ENCODE measurements at regions not wholly inside any gene's neighbourhood (a gene's known extent, or its start where the extent isn't known, plus 50 kb on each side); places are given as distances from the start of the nearest gene placed in this dataset.

DNA sequence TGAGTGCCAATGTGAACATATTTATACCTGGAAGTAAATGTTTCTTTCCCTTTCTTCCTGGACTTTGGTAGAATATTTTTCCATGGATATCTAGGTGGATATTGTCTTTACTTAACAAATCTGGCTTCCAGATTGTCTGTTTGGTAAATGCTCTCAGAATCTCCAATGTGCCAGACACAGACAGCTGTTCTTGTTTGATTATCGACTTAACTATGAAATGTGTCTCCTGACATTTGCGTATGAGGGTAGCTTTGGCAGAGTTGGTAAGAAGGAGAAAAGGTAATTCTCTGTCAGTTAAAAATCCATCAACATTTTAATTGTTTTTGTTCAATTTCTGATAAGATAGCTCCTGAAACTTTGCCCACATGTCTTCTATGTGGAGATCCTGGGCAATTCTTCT lies 196.4 kb upstream of the NUDT12 start:
- no peak overlapping the region for H2AFZ ChIP-seq (ENCODE audit: low read depth, low read length)
- no peaks in the 10 kb centered on the region for H3K79me2 ChIP-seq (ENCODE audit: low read length)
- no peak overlapping the region for H3K27ac ChIP-seq (ENCODE audit: low read length)
- H3K9me3 ChIP-seq (ENCODE audit: insufficient read depth, low read length) = no peaks in the 10 kb centered on the region
- no peak for TF ChIP-seq EZH2phosphoT487 (IDR thresholded peaks at IDR 0.05; ENCODE audit: low read depth)
- TF ChIP-seq, protein P1, sequence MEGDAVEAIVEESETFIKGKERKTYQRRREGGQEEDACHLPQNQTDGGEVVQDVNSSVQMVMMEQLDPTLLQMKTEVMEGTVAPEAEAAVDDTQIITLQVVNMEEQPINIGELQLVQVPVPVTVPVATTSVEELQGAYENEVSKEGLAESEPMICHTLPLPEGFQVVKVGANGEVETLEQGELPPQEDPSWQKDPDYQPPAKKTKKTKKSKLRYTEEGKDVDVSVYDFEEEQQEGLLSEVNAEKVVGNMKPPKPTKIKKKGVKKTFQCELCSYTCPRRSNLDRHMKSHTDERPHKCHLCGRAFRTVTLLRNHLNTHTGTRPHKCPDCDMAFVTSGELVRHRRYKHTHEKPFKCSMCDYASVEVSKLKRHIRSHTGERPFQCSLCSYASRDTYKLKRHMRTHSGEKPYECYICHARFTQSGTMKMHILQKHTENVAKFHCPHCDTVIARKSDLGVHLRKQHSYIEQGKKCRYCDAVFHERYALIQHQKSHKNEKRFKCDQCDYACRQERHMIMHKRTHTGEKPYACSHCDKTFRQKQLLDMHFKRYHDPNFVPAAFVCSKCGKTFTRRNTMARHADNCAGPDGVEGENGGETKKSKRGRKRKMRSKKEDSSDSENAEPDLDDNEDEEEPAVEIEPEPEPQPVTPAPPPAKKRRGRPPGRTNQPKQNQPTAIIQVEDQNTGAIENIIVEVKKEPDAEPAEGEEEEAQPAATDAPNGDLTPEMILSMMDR (IDR thresholded peaks at IDR 0.05; ENCODE audit: low read depth, low read length) = no peak
- no peak overlapping the region for H3K4me3 ChIP-seq (ENCODE audit: low read length)
- H4K20me1 ChIP-seq (ENCODE audit: insufficient read depth, low read length) = no peaks in the 10 kb centered on the region
- H3K9ac ChIP-seq (ENCODE audit: low read length) = no peak overlapping the region
- no peak overlapping the region for H3K4me2 ChIP-seq (ENCODE audit: low read length)
- no peaks in the 10 kb centered on the region for H3K4me1 ChIP-seq (ENCODE audit: low read length)
- H3K36me3 ChIP-seq (replicated peaks; ENCODE audit: low read depth, low read length) = no peaks in the 10 kb centered on the region
- no peaks in the 10 kb centered on the region for H3K27me3 ChIP-seq (ENCODE audit: low read depth, low read length)

DNA sequence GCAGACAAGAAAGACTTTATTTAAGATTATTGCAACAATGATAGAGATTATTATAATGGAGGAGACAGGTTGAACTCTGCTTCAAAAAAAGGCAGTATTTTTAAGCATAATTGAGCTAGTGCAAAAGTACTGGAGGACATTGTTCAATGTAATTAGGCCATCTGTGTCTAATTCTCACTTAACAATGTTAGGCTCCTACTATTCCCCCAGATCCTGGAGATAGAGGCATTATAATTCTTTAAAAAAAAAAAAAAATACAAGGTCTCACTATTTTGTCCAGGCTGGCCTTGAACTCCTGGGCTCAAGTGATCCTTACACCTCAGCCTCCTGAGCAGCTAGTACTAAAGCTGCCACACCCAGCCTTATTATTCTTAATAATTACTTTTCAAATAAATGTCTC lies 193.4 kb upstream of the NUDT12 start:
- no peak overlapping the region for H3K27ac ChIP-seq (ENCODE audit: low read length)
- H4K20me1 ChIP-seq (ENCODE audit: insufficient read depth, low read length) = no peaks in the 10 kb centered on the region
- H3K4me1 ChIP-seq (ENCODE audit: low read length) = no peaks in the 10 kb centered on the region
- H3K9me3 ChIP-seq (ENCODE audit: insufficient read depth, low read length) = no peaks in the 10 kb centered on the region
- TF ChIP-seq EZH2phosphoT487 (IDR thresholded peaks at IDR 0.05; ENCODE audit: low read depth) = no peak
- TF ChIP-seq, protein P1 (IDR thresholded peaks at IDR 0.05; ENCODE audit: low read depth, low read length) = no peak
- no peak overlapping the region for H3K9ac ChIP-seq (ENCODE audit: low read length)
- H3K27me3 ChIP-seq (ENCODE audit: low read depth, low read length) = no peaks in the 10 kb centered on the region
- H3K36me3 ChIP-seq (replicated peaks; ENCODE audit: low read depth, low read length) = no peaks in the 10 kb centered on the region
- no peaks in the 10 kb centered on the region for H3K79me2 ChIP-seq (ENCODE audit: low read length)
- H2AFZ ChIP-seq (ENCODE audit: low read depth, low read length) = no peak overlapping the region
- no peak overlapping the region for H3K4me2 ChIP-seq (ENCODE audit: low read length)
- H3K4me3 ChIP-seq (ENCODE audit: low read length) = no peak overlapping the region

DNA sequence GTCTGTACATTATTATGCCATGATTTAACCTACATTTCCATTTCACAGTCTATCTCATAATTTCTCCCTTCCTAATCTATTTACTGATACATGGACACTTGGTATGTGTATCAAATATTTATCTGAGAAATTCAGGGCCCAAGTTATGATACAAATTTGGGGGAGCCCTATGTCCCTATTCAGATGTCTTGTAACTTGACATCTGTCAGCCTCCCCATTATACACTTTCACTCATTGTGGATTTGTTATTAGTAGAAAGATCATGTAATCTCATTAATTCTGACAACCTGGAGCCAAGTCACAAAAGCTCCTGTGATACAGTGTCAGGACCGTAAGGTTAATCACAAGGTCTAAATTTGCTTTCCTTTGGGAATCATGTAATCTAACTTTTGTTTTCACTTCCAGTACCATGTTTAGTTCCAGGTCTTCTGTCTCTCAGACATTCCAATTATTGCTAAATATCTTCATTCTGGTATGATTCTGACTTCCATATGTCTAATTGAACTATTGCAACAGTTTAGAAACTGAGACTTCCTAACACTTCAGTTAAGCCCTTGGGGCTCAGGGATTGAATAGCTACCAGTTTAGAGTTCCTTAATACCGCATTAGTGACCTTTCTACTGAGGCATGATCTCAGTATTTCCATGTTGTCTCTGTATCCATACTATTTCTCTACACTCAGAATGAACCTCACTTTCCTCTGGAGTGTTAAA lies 182.9 kb upstream of the NUDT12 start:
- H2AFZ ChIP-seq (ENCODE audit: low read depth, low read length) = no peak overlapping the region
- TF ChIP-seq EZH2phosphoT487 (IDR thresholded peaks at IDR 0.05; ENCODE audit: low read depth) = no peak
- TF ChIP-seq, protein P1 (IDR thresholded peaks at IDR 0.05; ENCODE audit: low read depth, low read length) = no peak

DNA sequence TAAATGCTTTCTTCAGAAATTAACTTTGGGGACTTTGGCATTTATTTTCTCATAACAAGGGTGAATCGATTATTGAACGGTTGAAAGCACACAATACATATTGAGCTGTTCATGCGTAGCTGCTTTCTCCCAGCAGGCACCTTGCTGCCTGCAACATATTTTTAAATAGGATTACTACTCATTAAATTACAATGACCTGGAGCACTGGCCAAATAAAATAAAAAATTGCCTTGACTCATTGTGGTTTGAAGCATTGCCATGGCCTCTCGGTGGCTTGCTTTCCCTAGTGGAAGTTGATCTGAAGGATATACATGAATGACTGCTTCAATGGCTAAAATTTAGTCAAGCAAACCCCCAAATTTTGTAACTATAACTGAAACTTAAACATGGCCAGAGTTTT lies 181.6 kb upstream of the NUDT12 start:
- Histone ChIP-seq H3K36me3 (replicated peaks; ENCODE audit: low read depth, low read length) (no peaks in the 10 kb centered on the region), H3K79me2 (ENCODE audit: low read length) (no peaks in the 10 kb centered on the region), H3K27ac (ENCODE audit: low read length) (no peak overlapping the region), H2AFZ (ENCODE audit: low read depth, low read length) (no peak overlapping the region), H3K4me2 (ENCODE audit: low read length) (no peak overlapping the region), H3K4me1 (ENCODE audit: low read length) (no peaks in the 10 kb centered on the region), H3K9me3 (ENCODE audit: insufficient read depth, low read length) (no peaks in the 10 kb centered on the region), H3K9ac (ENCODE audit: low read length) (no peak overlapping the region), H3K27me3 (ENCODE audit: low read depth, low read length) (no peaks in the 10 kb centered on the region), H4K20me1 (ENCODE audit: insufficient read depth, low read length) (no peaks in the 10 kb centered on the region), H3K4me3 (ENCODE audit: low read length) (no peak overlapping the region)
- TF ChIP-seq, protein P1 (IDR thresholded peaks at IDR 0.05; ENCODE audit: low read depth, low read length) = no peak
- TF ChIP-seq EZH2phosphoT487 (IDR thresholded peaks at IDR 0.05; ENCODE audit: low read depth) = no peak

More for the DNA sequence above, 182.9 kb upstream of the NUDT12 start:
- Histone ChIP-seq H4K20me1 (ENCODE audit: insufficient read depth, low read length) (no peaks in the 10 kb centered on the region), H3K27me3 (ENCODE audit: low read depth, low read length) (no peaks in the 10 kb centered on the region), H3K79me2 (ENCODE audit: low read length) (no peaks in the 10 kb centered on the region), H3K4me3 (ENCODE audit: low read length) (no peak overlapping the region), H3K9ac (ENCODE audit: low read length) (no peak overlapping the region), H3K4me2 (ENCODE audit: low read length) (no peak overlapping the region), H3K9me3 (ENCODE audit: insufficient read depth, low read length) (no peaks in the 10 kb centered on the region), H3K27ac (ENCODE audit: low read length) (no peak overlapping the region), H3K4me1 (ENCODE audit: low read length) (no peaks in the 10 kb centered on the region), H3K36me3 (replicated peaks; ENCODE audit: low read depth, low read length) (no peaks in the 10 kb centered on the region)
